CD14-positive monocyte (primary cell): ENCODE measurements at regions not wholly inside any gene's neighbourhood (a gene's known extent, or its start where the extent isn't known, plus 50 kb on each side); places are given as distances from the start of the nearest gene placed in this dataset.

Experiments used
- DNase-seq, 3 donors: peaks; one replicate each; pipeline ENCODE4 v3.0.0-alpha.2; 2011 to 2022
- H2AFZ ChIP-seq: 2 replicates; pipeline ENCODE4 v1.6.0; 2012; ENCODE audit warnings: mild to moderate bottlenecking, low read depth, low read length, inconsistent platforms; ENCODE audit not compliant: insufficient read depth, poor library complexity, severe bottlenecking
- H3K27ac ChIP-seq, 2 donors: 1 replicate in 1 of 2; 2 replicates in 1 of 2; pipeline ENCODE4 v1.5.1; 2012 to 2013; ENCODE audit warnings: low read length in 2 of 2, control low read depth in 1 of 2, inconsistent platforms in 1 of 2, low read depth in 1 of 2, mild to moderate bottlenecking in 1 of 2
- H3K27me3 ChIP-seq, 2 donors: one replicate each; pipeline versions ENCODE4 v1.6.0 to v1.6.1; 2011 to 2013; ENCODE audit warnings: low read length in 2 of 2; ENCODE audit not compliant: control insufficient read depth in 2 of 2, insufficient read depth in 2 of 2
- H3K36me3 ChIP-seq, 2 donors: replicated peaks in 1 of 2; 1 replicate in 1 of 2; 2 replicates in 1 of 2; pipeline versions ENCODE4 v1.5.1 to v1.6.1; 2012 to 2013; ENCODE audit warnings: low read length in 2 of 2, control low read depth in 1 of 2, inconsistent platforms in 1 of 2, mild to moderate bottlenecking in 1 of 2; ENCODE audit not compliant: insufficient read depth in 2 of 2, control insufficient read depth in 1 of 2
- H3K4me1 ChIP-seq, 2 donors: 1 replicate in 1 of 2; 2 replicates in 1 of 2; pipeline versions ENCODE4 v1.5.1 to v1.6.1; 2012 to 2013; ENCODE audit warnings: low read length in 2 of 2, control low read depth in 1 of 2, inconsistent platforms in 1 of 2, mild to moderate bottlenecking in 1 of 2, moderate library complexity in 1 of 2; ENCODE audit not compliant: insufficient read depth in 2 of 2, control insufficient read depth in 1 of 2
- H3K4me2 ChIP-seq: replicated peaks from 2 replicates; pipeline ENCODE3; 2012; ENCODE audit warnings: low read length, moderate library complexity, mild to moderate bottlenecking; ENCODE audit not compliant: poor library complexity, severe bottlenecking; ENCODE audit errors: extremely low read depth
- H3K4me3 ChIP-seq, 3 experiments: fragments of 200-600 bp in 1 of 3; sonication (generic) in 1 of 3; replicated peaks in 1 of 3; 1 replicate in 2 of 3; 2 replicates in 1 of 3; pipeline ENCODE4 v1.5.1; 2011 to 2013; ENCODE audit warnings: low read length in 3 of 3, mild to moderate bottlenecking in 3 of 3, control low read depth in 2 of 3, low read depth in 2 of 3, inconsistent platforms in 1 of 3, moderate library complexity in 1 of 3
- H3K79me2 ChIP-seq: 2 replicates; pipeline ENCODE4 v1.6.0; 2012; ENCODE audit warnings: mild to moderate bottlenecking, control low read depth, inconsistent platforms, low read length, moderate library complexity; ENCODE audit not compliant: insufficient read depth
- H3K9ac ChIP-seq: 2 replicates; pipeline ENCODE4 v1.6.0; 2017; ENCODE audit warnings: low read length, mild to moderate bottlenecking; ENCODE audit not compliant: insufficient read depth, poor library complexity, severe bottlenecking
- H3K9me3 ChIP-seq, 2 donors: replicated peaks in 1 of 2; 1 replicate in 1 of 2; 2 replicates in 1 of 2; pipeline versions ENCODE4 v1.5.1 to v1.6.1; 2012 to 2013; ENCODE audit warnings: low read length in 2 of 2, control low read depth in 1 of 2; ENCODE audit not compliant: control insufficient read depth in 1 of 2, insufficient read depth in 1 of 2
- H4K20me1 ChIP-seq: 2 replicates; pipeline ENCODE4 v1.6.0; 2012; ENCODE audit warnings: mild to moderate bottlenecking, low read length, control low read depth, moderate library complexity; ENCODE audit not compliant: insufficient read depth
- H3K27ac Mint-ChIP-seq, 7 donors: one replicate each; pipeline ENCODE4 v1.8.0; 2020; ENCODE audit warnings: mild to moderate bottlenecking in 7 of 7, mixed read lengths in 7 of 7, moderate library complexity in 6 of 7, inconsistent platforms in 2 of 7
- H3K27me3 Mint-ChIP-seq, 3 donors: one replicate each; pipeline ENCODE4 v1.8.0; 2021 to 2022; ENCODE audit warnings: low read depth in 3 of 3, mild to moderate bottlenecking in 3 of 3, mixed read lengths in 3 of 3, moderate library complexity in 3 of 3, inconsistent platforms in 1 of 3
- H3K36me3 Mint-ChIP-seq, 2 donors: one replicate each; pipeline ENCODE4 v1.8.0; 2020; ENCODE audit warnings: mixed read lengths in 2 of 2, inconsistent platforms in 1 of 2, mild to moderate bottlenecking in 1 of 2
- H3K4me1 Mint-ChIP-seq: one replicate; pipeline ENCODE4 v1.8.0; 2020; ENCODE audit warnings: mild to moderate bottlenecking, mixed read lengths
- H3K4me3 Mint-ChIP-seq, 2 donors: one replicate each; pipeline ENCODE4 v1.8.0; 2020; ENCODE audit warnings: mild to moderate bottlenecking in 2 of 2, mixed read lengths in 2 of 2, moderate library complexity in 1 of 2
- H3K9me3 Mint-ChIP-seq, 7 donors: one replicate each; pipeline ENCODE4 v1.8.0; 2020 to 2022; ENCODE audit warnings: mixed read lengths in 7 of 7, mild to moderate bottlenecking in 6 of 7, moderate library complexity in 6 of 7, inconsistent platforms in 2 of 7
- CTCF ChIP-seq: fragments of 200-600 bp; IDR thresholded peaks from one replicate; pipeline ENCODE4 v1.8.0; 2022; ENCODE audit warnings: antibody characterized with exemption, mild to moderate bottlenecking
- whole genome bisulfite sequencing: methylation state at CpG from one replicate; pipeline ENCODE4 v1.1.5; 2013; ENCODE audit warnings: missing lambda C conversion rate; ENCODE audit not compliant: insufficient coverage; 5-methylcytosine and 5-hydroxymethylcytosine counted together
- intact Hi-C, 2 donors: fragments of 100-400 bp; cut with micrococcal nuclease; formaldehyde crosslinking; loops; one replicate each; pipeline versions ENCODE4 v1.15.0 to v1.15.1; 2023

DNA sequence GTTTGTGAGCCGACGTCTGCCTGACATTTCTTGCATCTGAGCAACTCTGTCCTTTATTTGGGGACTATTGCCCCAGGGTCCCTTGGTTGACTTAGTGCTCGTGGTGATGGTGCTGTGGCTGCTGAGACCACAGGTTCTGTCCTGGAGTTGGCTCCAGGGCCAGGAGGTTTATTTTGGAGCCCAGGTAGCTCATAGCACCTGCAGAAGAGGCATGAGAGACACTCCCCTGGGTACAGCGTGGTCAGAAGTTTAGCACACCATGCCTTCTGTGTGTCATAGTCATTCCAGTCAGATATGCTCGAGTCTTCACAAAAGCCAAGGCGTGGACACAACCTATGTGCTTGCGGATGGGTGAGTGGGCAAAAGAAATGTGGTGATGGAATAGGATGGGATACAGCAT, 496.9 kb downstream of the TCERG1L start:
- H3K27ac Mint-ChIP-seq = no peak overlapping the region
- no peaks in the 10 kb centered on the region for H3K4me1 Mint-ChIP-seq
- H3K9me3 Mint-ChIP-seq = peaks cover 2 to 16% (median 5%) of the 10 kb centered on the region in 7 donors
- H3K36me3 ChIP-seq = no peaks in the 10 kb centered on the region
- no peak for DNase-seq
- no peak overlapping the region for H3K4me3 ChIP-seq
- no peaks in the 10 kb centered on the region for H3K27me3 ChIP-seq
- 87% methylated on average over 7 of the region's 7 CpGs for WGBS
- intact Hi-C loops = no loop called here
- no peaks in the 10 kb centered on the region for H3K4me1 ChIP-seq
- no peaks in the 10 kb centered on the region for H3K79me2 ChIP-seq
- no peak overlapping the region for H3K4me3 Mint-ChIP-seq
- no peak for TF ChIP-seq CTCF
- no peaks in the 10 kb centered on the region for H3K36me3 Mint-ChIP-seq
- no peak overlapping the region for H3K4me2 ChIP-seq
- no peak overlapping the region for H3K27ac ChIP-seq
- H2AFZ ChIP-seq = no peak overlapping the region
- peaks cover 0 to 4% of the 10 kb centered on the region in 2 donors for H3K9me3 ChIP-seq
- no peaks in the 10 kb centered on the region for H4K20me1 ChIP-seq
- H3K27me3 Mint-ChIP-seq = peaks cover 1 to 4% (median 2%) of the 10 kb centered on the region in 3 donors
- H3K9ac ChIP-seq = no peak overlapping the region

DNA sequence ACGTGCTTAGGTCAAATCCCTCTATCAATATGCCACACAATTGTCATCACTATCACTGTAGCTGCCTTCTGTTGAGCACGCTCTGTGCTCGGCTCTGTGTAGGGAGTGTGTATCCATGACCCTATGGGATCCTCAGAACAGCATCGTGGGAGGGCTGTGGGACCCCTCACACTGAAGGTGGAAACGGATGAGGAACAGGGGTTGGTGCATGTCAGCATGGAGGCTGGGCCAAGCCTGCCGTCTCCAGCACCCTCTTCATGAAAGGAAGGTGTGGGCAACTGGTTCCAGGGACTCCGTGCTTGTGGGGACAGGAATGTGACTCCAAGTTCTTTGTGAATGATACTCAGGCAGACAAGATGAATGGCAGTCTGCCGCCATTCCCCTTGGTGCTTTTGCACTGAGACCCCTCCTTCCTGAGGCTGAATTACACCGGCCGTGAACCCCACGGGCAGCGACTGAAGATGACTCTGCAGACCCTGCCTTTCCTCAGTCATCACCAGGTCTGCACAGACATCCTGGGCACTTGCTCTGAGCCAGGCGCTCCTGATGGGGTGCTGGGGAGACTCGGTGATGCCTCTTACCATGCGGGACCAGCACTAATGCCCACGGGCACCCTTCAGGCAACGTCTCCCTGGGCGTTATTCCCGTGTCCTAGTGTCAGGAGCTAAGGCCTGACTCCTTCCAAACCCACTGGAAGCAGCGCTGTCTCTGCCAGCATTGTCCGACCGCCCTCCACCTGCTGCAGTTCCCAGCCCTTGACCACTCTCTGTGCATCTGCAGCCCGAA, 495.2 kb downstream of the TCERG1L start:
- Mint-ChIP-seq H3K27me3 (peaks cover 0 to 4% (median 2%) of the 10 kb centered on the region in 3 donors), H3K9me3 (peaks cover 2 to 18% (median 6%) of the 10 kb centered on the region in 7 donors), H3K36me3 (no peaks in the 10 kb centered on the region), H3K27ac (no peak overlapping the region), H3K4me3 (no peak overlapping the region), H3K4me1 (no peaks in the 10 kb centered on the region)
- Histone ChIP-seq H3K4me2 (no peak overlapping the region), H3K27me3 (no peaks in the 10 kb centered on the region), H3K36me3 (no peaks in the 10 kb centered on the region), H2AFZ (no peak overlapping the region), H3K9me3 (peaks cover 0 to 7% of the 10 kb centered on the region in 2 donors), H3K27ac (no peak overlapping the region), H3K4me3 (no peak overlapping the region), H4K20me1 (no peaks in the 10 kb centered on the region), H3K9ac (no peak overlapping the region), H3K4me1 (no peaks in the 10 kb centered on the region), H3K79me2 (no peaks in the 10 kb centered on the region)
- no peak for TF ChIP-seq CTCF
- intact Hi-C loops = no loop called here
- 89% methylated on average over 18 of the region's 23 CpGs for WGBS
- no peak for DNase-seq
